AG10803 (cell line): ENCODE measurements at regions not wholly inside any gene's neighbourhood (a gene's known extent, or its start where the extent isn't known, plus 50 kb on each side); places are given as distances from the start of the nearest gene placed in this dataset.

Experiments
- DNase-seq: peaks from one replicate; pipeline ENCODE4 v3.0.0; 2010; ENCODE audit warnings: low read depth
- H3K4me3 ChIP-seq: 2 replicates; pipeline ENCODE4 v1.5.1; 2011; ENCODE audit warnings: mild to moderate bottlenecking, low read length, control low read depth
- TF ChIP-seq, protein P1 (sequence below): conservative IDR thresholded peaks from 2 replicates; pipeline ENCODE4 v1.5.1; 2011; ENCODE audit warnings: mild to moderate bottlenecking, low read length, control low read depth, inconsistent platforms

DNA sequence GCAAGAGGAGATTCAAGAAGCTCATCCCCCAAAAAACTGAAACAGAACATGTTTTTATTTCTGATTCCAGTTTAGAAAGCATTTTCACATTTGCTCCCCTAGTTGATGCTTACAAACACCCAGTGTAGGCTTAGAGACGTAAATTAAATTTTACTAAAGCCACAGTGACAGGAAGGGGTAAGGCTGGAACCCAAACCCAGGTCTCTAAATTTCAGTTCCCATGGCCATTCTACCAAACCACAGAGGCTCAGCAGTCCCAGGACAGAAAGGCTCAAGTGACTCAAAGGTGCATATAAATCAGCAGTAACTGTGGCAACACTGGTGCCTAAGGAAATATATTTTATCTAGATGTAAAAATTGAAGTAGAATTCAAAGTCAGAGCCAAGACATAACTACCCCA is 128.7 kb downstream of the CEP120 start:
- TF ChIP-seq, protein P1, sequence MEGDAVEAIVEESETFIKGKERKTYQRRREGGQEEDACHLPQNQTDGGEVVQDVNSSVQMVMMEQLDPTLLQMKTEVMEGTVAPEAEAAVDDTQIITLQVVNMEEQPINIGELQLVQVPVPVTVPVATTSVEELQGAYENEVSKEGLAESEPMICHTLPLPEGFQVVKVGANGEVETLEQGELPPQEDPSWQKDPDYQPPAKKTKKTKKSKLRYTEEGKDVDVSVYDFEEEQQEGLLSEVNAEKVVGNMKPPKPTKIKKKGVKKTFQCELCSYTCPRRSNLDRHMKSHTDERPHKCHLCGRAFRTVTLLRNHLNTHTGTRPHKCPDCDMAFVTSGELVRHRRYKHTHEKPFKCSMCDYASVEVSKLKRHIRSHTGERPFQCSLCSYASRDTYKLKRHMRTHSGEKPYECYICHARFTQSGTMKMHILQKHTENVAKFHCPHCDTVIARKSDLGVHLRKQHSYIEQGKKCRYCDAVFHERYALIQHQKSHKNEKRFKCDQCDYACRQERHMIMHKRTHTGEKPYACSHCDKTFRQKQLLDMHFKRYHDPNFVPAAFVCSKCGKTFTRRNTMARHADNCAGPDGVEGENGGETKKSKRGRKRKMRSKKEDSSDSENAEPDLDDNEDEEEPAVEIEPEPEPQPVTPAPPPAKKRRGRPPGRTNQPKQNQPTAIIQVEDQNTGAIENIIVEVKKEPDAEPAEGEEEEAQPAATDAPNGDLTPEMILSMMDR = no peak
- DNase-seq = no peak
- H3K4me3 ChIP-seq = no peak overlapping the region

DNA sequence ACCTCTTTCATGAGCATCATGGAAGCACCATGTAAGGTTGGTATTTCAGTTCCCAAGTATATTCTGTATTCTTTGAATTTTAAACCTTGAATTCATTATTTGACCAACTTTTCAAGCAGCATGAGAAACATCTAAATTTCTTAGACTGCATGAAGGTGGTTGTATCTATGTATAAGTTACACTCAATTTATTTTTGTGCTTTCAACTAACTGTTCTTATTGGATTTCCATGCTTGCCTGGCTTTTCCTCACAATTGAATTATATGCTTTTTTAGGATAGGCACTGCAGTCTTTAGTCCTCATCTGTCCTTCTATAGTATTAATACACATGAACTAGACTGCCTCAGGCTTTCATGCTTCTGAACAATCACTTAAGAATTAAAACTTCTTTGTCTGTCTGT is 134.0 kb downstream of the CEP120 start:
- TF ChIP-seq, protein P1 = no peak
- H3K4me3 ChIP-seq = no peak overlapping the region
- DNase-seq = no peak

DNA sequence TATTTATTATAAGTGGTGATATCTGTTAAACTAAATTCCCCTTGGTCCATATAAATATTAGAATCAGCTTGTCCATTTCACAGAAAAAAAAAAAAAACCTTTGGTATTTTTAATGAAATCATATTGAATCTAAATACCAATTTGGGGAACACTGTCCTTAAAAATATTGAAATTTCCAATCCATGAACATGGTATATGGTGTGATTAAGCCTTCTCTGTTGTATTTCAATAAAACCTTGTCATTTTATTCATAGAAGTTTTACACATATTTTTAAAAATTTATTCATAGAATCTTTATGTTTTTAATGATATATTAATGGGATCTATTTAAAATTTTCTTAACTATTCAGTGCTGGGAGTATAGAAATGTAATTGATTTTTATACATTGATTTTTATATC is 135.3 kb downstream of the CEP120 start:
- DNase-seq = no peak
- no peak overlapping the region for H3K4me3 ChIP-seq
- TF ChIP-seq, protein P1 = no peak

DNA sequence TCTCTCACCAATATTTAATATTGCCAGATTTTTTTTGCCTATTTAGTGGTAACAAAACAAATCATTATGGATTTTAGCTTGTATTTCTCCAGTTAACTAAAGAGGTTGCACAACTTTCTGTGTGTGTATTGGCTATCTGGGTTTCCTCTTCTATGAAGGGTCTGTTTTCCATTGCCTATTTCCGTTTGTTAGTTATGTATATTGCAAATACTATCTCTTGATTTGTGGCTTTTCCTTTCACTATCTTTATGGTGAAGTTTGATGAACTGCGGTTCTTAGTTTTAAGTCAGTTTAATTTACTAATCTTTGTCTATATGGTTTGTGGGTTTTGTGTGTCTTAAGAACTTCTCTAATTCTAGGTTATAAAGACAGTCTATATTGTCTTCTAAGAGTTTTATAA is 136.3 kb downstream of the CEP120 start:
- TF ChIP-seq, protein P1 = no peak
- no peak overlapping the region for H3K4me3 ChIP-seq
- no peak for DNase-seq

DNA sequence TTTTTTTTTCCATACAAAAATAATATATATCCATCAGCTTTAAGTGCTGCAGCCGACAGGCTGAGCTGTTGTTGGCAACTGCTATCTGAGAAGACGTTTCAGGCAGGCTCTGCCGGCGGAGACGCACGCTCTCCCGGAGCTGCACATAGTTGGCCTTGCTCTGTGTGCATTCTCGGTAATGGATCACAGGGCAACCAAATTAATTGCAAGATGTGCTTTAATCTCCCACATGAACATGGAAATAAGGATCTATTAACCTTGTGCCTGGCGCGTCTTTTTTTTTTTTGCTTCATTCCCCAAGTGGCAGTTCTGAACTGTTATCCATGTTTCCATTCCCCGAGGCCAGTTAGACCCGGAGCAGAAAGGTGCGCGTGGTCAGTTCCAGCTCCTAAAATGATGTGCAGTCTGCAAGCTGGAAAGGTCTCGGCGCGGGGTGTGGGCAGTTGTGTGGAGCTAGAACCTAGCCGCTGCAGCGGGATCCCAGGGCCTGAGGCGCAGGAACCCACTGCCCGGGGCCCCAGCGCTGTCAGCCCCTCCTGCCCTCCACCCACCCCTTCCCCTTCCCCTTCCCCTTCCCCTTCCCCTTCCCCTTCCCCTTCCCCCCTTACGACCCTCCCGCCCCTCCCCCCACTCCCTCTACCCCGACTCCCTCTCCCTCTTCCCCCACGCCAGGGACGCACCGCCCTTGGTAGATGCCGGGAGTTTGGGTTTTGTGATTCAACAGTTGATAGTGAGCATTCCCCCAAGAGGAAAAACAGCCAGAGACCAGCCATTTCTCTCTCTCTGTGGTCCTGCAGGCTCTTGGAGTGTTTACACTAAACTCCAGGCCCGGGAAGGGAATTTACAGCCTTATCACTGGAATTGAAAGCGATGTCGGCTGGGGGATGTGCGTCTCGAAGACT is 137.8 kb downstream of the CEP120 start:
- H3K4me3 ChIP-seq = peak overlapping the region; percentile 1; the same call in 1 of the 2 replicates
- peak; percentile 10 for DNase-seq

DNA sequence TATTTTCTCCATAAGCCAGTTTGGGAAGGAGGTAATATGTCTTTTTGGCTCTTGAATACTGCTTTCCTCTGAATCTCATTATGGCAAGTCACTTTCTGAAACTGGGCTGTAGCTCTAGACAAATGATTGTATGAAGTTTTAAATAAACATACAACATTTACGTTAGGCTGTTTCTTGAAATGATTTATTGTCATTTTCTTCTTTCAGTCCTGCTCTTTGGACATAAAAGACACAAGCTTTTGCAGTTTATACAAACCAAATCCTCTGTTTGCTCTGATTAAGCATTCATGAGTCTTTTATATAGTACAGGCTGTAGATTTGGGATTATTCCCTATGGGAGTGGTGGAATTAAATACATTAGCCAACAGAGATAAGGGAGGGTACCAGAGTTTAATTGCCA is 139.7 kb downstream of the CEP120 start:
- DNase-seq = no peak
- TF ChIP-seq, protein P1 = no peak
- no peak overlapping the region for H3K4me3 ChIP-seq

More for the DNA sequence above, 137.8 kb downstream of the CEP120 start:
- TF ChIP-seq, protein P1 = no peak

DNA sequence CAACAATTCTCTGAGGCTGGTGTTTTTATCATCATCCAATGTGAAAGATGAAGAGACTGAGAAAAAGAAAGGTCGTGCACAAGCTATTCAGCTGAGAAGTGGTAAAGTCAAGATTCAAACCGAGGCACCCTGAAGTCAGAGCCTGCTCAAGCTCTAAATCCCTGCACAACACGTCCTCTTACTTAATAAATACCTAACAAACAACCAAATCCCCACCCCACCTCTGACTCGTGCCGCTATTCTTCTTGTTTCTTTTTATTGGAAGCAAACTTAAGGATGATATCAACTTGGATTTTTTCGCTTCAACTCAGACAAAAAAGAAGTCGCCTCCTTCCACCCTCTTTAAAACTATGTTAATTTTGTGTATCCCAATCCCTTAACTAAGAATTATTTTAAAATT is 140.2 kb downstream of the CEP120 start:
- TF ChIP-seq, protein P1 = no peak
- DNase-seq = no peak
- H3K4me3 ChIP-seq = no peak overlapping the region
